Spleen (tissue), 11 donors: ENCODE measurements at regions not wholly inside any gene's neighbourhood (a gene's known extent, or its start where the extent isn't known, plus 50 kb on each side); places are given as distances from the start of the nearest gene placed in this dataset.
"Not testable (repeated sequence)": the region's sequence is repeated elsewhere in the genome, so short reads cannot be mapped to it uniquely, and the experiment has no call there.

Experiments
- DNase-seq: peaks from one replicate; pipeline ENCODE4 v3.0.0-alpha.2; 2020
- H3K27ac ChIP-seq, 8 donors: fragments of 200-600 bp; sonication (generic) in 7 of 8; 1 replicate in 4 of 8; 2 replicates in 4 of 8; pipeline versions ENCODE4 v1.5.0 to v1.8.0; 2016 to 2021; ENCODE audit warnings: inconsistent platforms in 4 of 8, mild to moderate bottlenecking in 4 of 8, moderate library complexity in 1 of 8
- H3K27me3 ChIP-seq, 7 donors: fragments of 200-600 bp; sonication (generic) in 6 of 7; replicated peaks in 1 of 7; 1 replicate in 4 of 7; 2 replicates in 3 of 7; pipeline versions ENCODE4 v1.5.0 to v1.8.0; 2016 to 2021; ENCODE audit warnings: inconsistent platforms in 3 of 7, mild to moderate bottlenecking in 1 of 7
- H3K36me3 ChIP-seq, 6 donors: fragments of 200-600 bp; sonication (generic) in 5 of 6; 1 replicate in 4 of 6; 2 replicates in 2 of 6; pipeline versions ENCODE4 v1.5.0 to v1.8.0; 2016 to 2021; ENCODE audit warnings: inconsistent platforms in 2 of 6
- H3K4me1 ChIP-seq, 6 donors: fragments of 200-600 bp; sonication (generic) in 5 of 6; 1 replicate in 3 of 6; 2 replicates in 3 of 6; pipeline versions ENCODE4 v1.5.0 to v1.8.0; 2016 to 2021; ENCODE audit warnings: inconsistent platforms in 3 of 6
- H3K4me3 ChIP-seq, 8 donors: fragments of 200-600 bp; sonication (generic) in 7 of 8; 1 replicate in 4 of 8; 2 replicates in 4 of 8; pipeline versions ENCODE4 v1.5.0 to v1.8.0; 2016 to 2021; ENCODE audit warnings: inconsistent platforms in 4 of 8, mild to moderate bottlenecking in 4 of 8, moderate library complexity in 2 of 8
- H3K9me3 ChIP-seq, 8 donors: fragments of 200-600 bp; sonication (generic) in 7 of 8; 1 replicate in 4 of 8; 2 replicates in 4 of 8; pipeline versions ENCODE4 v1.5.0 to v1.8.0; 2016 to 2021; ENCODE audit warnings: inconsistent platforms in 4 of 8
- POLR2A ChIP-seq, 3 donors: fragments of 450-650 bp; IDR thresholded peaks; one replicate each; pipeline ENCODE4 v1.5.1; 2017; ENCODE audit warnings: antibody characterized with exemption in 3 of 3, mild to moderate bottlenecking in 1 of 3
- POLR2AphosphoS5 ChIP-seq, 3 donors: sonication (generic); formaldehyde crosslinking; IDR thresholded peaks; one replicate each; pipeline ENCODE4 v1.5.1; 2017; ENCODE audit warnings: antibody characterized with exemption in 3 of 3
- WGBS, 5 donors: extraction: QIAGEN DNeasy Blood & Tissue Kit in 3 of 5; methylation state at CpG; one replicate each; pipeline versions ENCODE4 v1.1.5 to v1.1.7; 2013 to 2018; 5-methylcytosine and 5-hydroxymethylcytosine counted together
- intact Hi-C: fragments of 100-400 bp; cut with DNase I; formaldehyde crosslinking; loops from one replicate; pipeline ENCODE4 v1.15.0; 2023; ENCODE audit warnings: low total_unique reads
- TF ChIP-seq, protein P1 (sequence below), 11 experiments: fragments of 200-600 bp in 7 of 11; fragments of 450-650 bp in 4 of 11; sonication (generic) in 4 of 11; IDR thresholded peaks in 8 of 11; conservative IDR thresholded peaks in 3 of 11; 1 replicate in 7 of 11; 2 replicates in 4 of 11; pipeline versions ENCODE4 v1.4.0 to v1.8.0; 2016 to 2021; ENCODE audit warnings: antibody characterized with exemption in 11 of 11, inconsistent platforms in 4 of 11, mild to moderate bottlenecking in 1 of 11
- donor health status: healthy with polysubstance abuse.
- donor health status: DM: no; HTN: no; CAD: no; lungs with moderate emphysema.
- donor health status: DM: no; HTN: no; CAD: no.
- donor health status: Bipolar disorder and iron deficiency.
- donor health status: healthy.
- donor health status: DM: no; HTN: no; CAD: no.
- donor health status: DM: yes; HTN: yes; CAD: no.

DNA sequence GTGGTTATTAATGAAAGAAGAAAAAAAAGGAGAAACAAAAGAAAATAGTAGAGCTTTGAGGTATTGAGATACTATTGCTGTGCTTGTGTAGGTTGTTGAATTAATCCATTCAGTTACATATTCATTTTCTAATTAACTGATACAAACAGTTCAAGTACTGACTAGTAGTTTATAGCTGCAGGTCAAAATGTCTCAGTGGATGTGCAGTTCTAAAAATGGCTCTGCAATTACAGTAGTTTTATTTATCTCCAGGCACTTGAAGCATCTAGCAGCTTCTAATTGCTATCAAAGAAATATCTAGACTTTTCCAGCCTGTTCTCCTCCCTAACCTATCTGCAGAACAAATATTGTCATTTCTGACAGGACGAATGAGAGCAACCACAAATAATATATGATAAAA lies 1887.7 kb upstream of the PCDH7 start:
- no peaks in the 10 kb centered on the region for H3K36me3 ChIP-seq
- 57 to 73% (median 66%) methylated on average over 1 of the region's 1 CpG for WGBS, 5 donors
- intact Hi-C loops: no loop called here

DNA sequence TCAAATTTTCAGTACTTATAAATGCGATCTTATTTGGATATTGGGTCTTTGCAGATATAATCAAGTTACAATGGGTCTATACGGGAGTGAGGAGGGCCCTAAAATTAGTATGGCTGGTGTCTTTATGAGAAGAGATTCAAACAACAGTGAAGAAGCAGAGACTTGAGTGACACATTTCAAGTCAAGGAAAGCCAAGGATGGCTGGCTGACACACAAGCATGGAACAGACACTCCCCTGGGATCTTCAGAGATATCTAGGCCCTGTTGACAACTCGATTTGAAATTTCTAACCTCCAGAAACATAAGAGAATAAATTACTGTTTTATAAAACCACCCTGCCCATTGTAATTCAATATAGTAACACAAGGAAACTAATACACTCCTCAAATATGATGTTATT lies 1886.0 kb upstream of the PCDH7 start:
- no peaks in the 10 kb centered on the region for H3K36me3 ChIP-seq
- H3K27me3 ChIP-seq: no peaks in the 10 kb centered on the region
- peaks cover 0 to 10% (median under 1%) of the 10 kb centered on the region in 8 donors for H3K9me3 ChIP-seq
- no peak overlapping the region for H3K4me3 ChIP-seq
- 70 to 83% (median 76%) methylated on average over 3 of the region's 3 CpGs for WGBS, 5 donors
- DNase-seq: no peak
- TF ChIP-seq, protein P1, sequence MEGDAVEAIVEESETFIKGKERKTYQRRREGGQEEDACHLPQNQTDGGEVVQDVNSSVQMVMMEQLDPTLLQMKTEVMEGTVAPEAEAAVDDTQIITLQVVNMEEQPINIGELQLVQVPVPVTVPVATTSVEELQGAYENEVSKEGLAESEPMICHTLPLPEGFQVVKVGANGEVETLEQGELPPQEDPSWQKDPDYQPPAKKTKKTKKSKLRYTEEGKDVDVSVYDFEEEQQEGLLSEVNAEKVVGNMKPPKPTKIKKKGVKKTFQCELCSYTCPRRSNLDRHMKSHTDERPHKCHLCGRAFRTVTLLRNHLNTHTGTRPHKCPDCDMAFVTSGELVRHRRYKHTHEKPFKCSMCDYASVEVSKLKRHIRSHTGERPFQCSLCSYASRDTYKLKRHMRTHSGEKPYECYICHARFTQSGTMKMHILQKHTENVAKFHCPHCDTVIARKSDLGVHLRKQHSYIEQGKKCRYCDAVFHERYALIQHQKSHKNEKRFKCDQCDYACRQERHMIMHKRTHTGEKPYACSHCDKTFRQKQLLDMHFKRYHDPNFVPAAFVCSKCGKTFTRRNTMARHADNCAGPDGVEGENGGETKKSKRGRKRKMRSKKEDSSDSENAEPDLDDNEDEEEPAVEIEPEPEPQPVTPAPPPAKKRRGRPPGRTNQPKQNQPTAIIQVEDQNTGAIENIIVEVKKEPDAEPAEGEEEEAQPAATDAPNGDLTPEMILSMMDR (IDR thresholded peaks at IDR 0.05 in 8 of 11, conservative IDR thresholded peaks at IDR 0.05 in 3 of 11): no peak
- TF ChIP-seq POLR2AphosphoS5 (IDR thresholded peaks at IDR 0.05): no peak
- TF ChIP-seq POLR2A (IDR thresholded peaks at IDR 0.05): no peak
- no peak overlapping the region for H3K27ac ChIP-seq
- H3K4me1 ChIP-seq: no peaks in the 10 kb centered on the region
- intact Hi-C loops: no loop called here

More for the DNA sequence above, 1887.7 kb upstream of the PCDH7 start:
- Histone ChIP-seq H3K9me3 (peaks cover 0 to 20% (median 11%) of the 10 kb centered on the region in 8 donors), H3K4me1 (no peaks in the 10 kb centered on the region), H3K27me3 (no peaks in the 10 kb centered on the region), H3K27ac (no peak overlapping the region), H3K4me3 (no peak overlapping the region)
- TF ChIP-seq POLR2A (IDR thresholded peaks at IDR 0.05) (no peak), POLR2AphosphoS5 (IDR thresholded peaks at IDR 0.05) (no peak)
- DNase-seq: no peak

DNA sequence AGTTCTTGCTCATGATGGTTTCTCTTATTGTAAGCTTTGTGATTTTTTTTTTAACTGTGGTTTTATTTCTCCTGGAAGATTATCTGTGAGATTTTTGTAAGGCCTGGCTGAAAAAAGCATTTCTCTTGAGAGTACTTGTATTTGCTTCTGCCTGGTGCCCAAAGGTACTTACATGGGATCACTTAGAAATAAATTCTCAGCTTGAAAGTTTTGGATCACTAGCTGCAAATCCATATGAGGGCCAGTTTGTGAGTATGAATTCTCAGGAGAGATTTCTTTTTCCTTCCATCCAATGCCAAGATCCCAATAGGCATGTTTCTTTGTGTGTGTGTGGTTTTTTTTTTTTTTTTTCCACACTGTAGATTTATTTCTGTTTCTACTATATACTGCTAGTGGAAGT lies 1884.7 kb upstream of the PCDH7 start:
- no peaks in the 10 kb centered on the region for H3K4me1 ChIP-seq
- DNase-seq: no peak
- H3K4me3 ChIP-seq: no peak overlapping the region
- H3K27me3 ChIP-seq: no peaks in the 10 kb centered on the region
- no peak overlapping the region for H3K27ac ChIP-seq
- H3K9me3 ChIP-seq: no peaks in the 10 kb centered on the region
- TF ChIP-seq, protein P1 (IDR thresholded peaks at IDR 0.05 in 8 of 11, conservative IDR thresholded peaks at IDR 0.05 in 3 of 11): no peak
- TF ChIP-seq POLR2A (IDR thresholded peaks at IDR 0.05): no peak
- no peak for TF ChIP-seq POLR2AphosphoS5 (IDR thresholded peaks at IDR 0.05)
- no peaks in the 10 kb centered on the region for H3K36me3 ChIP-seq
- intact Hi-C loops: no loop called here

DNA sequence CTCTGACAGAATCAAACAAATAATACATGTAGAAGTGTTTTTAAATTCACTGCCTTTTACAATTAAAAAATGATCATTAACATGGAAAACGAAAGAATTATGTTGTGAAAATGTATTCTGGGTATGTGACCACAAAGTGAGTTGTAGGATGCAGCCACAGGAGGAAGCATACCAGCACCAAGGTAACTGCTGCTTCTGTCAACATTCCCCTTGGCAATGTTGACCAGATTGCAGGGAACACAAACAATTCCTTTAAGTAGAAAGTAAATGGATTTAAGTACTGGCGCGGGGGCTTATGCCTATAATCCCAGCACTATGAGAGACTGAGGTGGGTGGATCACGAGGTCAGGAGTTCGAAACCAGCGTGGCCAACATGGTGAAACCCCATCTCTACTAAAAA lies 1877.9 kb upstream of the PCDH7 start:
- Histone ChIP-seq H3K4me3 (no peak overlapping the region), H3K36me3 (no peaks in the 10 kb centered on the region), H3K4me1 (no peaks in the 10 kb centered on the region), H3K27me3 (no peaks in the 10 kb centered on the region), H3K9me3 (peaks cover 0 to 9% (median 2%) of the 10 kb centered on the region in 8 donors), H3K27ac (no peak overlapping the region)
- no peak for DNase-seq
- intact Hi-C loops: no loop called here
- WGBS, 5 donors: 72 to 89% (median 79%) methylated on average over 6 of the region's 6 CpGs
- TF ChIP-seq POLR2AphosphoS5 (IDR thresholded peaks at IDR 0.05): no peak

DNA sequence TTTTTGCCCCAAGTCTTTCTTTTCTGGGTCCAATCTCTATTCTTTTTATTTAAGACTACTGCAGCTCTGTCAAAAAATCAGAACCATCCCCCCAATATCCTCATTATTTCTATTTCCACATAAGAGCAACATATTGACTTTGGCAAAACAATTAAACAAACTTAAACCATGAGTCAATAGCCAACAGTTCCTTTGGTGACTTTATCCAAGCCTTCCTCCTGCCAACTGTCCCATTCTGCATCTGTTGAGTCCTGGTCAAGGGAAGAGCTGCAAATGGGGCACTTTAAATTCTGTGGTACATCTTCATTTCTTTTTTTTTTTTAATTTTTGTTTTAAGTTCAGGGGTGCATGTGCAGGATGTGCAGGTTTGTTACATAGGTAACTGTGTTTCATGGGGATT lies 1875.0 kb upstream of the PCDH7 start:
- H3K4me3 ChIP-seq: no peak overlapping the region
- H3K9me3 ChIP-seq: peaks cover 0 to 32% (median 9%) of the 10 kb centered on the region in 8 donors
- DNase-seq: no peak
- no peaks in the 10 kb centered on the region for H3K4me1 ChIP-seq
- no peaks in the 10 kb centered on the region for H3K27me3 ChIP-seq
- intact Hi-C loops: no loop called here
- H3K36me3 ChIP-seq: no peaks in the 10 kb centered on the region
- H3K27ac ChIP-seq: no peak overlapping the region
- no peak for TF ChIP-seq POLR2AphosphoS5 (IDR thresholded peaks at IDR 0.05)
- TF ChIP-seq, protein P1 (IDR thresholded peaks at IDR 0.05 in 8 of 11, conservative IDR thresholded peaks at IDR 0.05 in 3 of 11): no peak
- TF ChIP-seq POLR2A (IDR thresholded peaks at IDR 0.05): no peak

DNA sequence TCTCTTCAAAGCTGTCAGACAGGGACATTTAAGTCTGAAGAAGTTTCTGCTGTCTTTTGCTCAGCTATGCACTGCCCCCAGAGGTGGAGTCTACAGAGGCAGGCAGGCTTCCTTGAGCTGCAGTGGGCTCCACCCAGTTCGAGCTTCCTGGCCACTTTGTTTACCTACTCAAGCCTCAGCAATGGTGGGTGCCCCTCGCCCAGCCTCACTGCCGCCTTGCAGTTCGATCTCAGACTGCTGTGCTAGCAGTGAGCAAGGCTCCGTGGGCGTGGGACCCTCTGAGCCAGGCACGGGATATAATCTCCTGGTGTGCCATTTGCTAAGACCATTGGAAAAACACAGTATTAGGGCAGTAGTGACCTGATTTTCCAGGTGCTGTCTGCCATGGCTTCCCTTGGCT lies 1863.1 kb upstream of the PCDH7 start:
- H3K9me3 ChIP-seq: peaks cover 0 to 33% (median 22%) of the 10 kb centered on the region in 8 donors
- H3K4me3 ChIP-seq, H3K27me3 ChIP-seq, intact Hi-C loops, H3K27ac ChIP-seq, DNase-seq, H3K36me3 ChIP-seq, H3K4me1 ChIP-seq: not testable (repeated sequence)
- WGBS, 5 donors: 80 to 100% (median 87%) methylated on average over 1 to 7 of the region's 7 CpGs
